Forelimb muscle (tissue), 1 donor: ENCODE measurements at regions not wholly inside any gene's neighbourhood (a gene's known extent, or its start where the extent isn't known, plus 50 kb on each side); places are given as distances from the start of the nearest gene placed in this dataset.

ENCODE experiments used
- DNase-seq: peaks from one replicate; pipeline ENCODE4 v3.0.0-alpha.2; 2013; ENCODE audit warnings: low read depth

DNA sequence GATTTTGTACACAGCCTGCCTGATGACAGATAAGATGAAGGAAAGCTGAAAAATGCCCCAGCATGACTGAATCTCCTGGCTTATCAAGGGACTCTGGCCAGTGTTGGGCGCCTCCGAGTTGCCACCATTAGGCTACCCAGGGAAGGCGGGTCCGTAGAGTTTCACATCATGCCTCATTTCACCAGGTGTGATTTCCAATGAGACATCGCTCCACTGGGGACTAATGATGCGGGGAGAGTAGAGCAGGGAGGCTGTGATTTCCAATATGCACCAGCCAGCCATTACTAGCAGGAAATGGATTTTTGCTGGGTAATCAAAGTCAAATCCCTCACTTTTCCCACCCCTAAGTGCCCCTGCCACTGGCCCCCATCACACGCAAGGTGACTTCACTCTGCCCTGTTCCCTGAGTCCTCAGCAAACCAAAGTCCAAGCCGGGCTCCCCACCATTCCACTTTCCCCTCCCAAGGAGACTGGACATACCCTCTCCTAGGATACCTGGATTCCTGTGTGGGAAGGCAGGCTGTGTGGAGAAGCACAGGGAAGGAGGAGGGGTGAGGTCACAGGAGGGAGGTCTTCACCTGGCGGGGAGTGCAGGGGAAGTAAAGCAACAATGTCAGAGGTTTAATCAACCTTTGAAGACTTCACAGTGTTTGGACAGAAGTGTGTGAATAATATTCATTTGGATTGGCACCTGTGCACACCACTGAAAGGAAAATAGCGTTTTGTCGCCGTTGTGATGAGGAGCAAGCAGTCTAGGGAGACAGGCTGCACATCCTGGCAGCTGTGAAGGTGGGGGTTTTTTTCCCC lies 613.3 kb upstream of the CADM1 start:
- no peak for DNase-seq

DNA sequence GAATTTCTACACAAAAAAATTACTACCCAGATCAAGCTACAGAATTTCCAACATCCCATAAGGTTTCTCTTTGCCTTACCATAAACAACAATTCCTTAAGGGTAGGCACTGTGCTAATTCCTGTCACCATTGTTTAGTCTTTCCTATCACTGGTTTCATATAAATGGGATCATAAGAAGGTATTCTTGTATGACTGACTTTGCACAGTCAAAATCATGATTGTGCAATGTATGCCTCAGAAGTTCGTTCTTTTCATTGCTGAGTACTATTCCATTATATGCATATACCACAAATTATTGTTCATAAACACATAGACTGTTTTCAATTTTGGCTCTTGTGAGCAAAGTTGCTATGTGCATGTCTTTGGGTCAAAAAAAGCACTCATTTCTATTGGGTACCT lies 611.6 kb upstream of the CADM1 start:
- DNase-seq = no peak

DNA sequence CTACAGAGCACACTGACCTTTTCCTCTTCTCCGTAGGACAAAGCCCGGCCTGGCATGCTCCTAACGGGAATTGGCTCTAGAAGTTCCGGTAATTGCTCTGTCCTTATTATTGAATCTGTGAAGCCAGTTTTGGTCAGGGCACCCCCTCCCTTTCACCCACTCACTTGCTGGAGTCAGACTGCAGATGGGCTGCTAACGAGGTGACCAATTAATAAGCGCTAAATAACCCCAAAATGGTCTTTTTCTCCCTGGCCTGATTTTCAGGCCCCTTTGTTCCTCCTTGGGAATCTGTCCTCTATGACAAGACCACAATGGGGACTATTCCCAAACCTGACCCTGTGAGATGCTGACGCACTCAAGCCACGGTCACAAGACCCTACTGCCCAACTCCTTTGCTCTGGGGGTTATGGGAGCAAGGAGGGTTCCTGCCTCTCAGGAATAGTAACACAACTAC lies 610.0 kb upstream of the CADM1 start:
- DNase-seq = no peak

DNA sequence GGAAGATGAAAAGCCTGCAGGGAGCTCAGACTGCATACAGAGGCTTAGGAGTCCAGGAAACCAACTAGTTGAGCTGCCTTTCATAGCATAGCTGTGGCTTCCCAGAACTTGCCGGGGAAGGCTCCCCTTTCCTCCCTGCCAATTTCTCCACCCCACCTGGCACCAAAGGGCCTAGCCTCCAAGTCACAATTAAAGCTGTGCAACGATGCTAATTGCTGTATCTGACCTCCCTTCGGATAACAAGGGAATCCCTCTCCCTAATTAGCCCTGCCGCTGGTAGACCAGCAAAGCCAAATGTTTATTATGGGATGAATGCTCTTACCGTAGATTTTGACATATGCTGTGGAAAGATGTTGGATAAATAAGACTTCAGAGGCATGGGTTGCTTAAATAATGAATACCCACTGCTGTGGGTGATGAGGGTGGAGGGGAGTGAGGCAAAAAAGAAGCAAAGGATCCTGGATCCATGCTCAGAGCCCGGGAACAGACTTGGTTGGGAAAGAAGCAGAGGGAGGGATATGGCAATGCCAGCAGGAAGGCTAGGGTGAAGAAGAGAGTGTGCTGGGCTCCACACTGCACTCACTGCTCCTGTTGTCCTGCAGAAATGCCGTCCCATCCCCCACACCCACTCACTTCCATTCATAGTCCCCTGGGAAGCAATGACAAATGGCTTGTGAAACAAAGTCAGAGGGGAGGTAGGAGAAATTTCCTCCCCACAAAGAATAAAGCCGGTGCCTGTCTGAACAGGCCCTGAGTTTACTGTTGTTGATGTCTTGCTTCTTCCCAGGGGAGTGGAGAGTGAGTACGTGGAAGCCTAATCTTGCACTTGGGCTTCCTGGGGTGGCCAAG lies 608.1 kb upstream of the CADM1 start:
- DNase-seq = no peak

DNA sequence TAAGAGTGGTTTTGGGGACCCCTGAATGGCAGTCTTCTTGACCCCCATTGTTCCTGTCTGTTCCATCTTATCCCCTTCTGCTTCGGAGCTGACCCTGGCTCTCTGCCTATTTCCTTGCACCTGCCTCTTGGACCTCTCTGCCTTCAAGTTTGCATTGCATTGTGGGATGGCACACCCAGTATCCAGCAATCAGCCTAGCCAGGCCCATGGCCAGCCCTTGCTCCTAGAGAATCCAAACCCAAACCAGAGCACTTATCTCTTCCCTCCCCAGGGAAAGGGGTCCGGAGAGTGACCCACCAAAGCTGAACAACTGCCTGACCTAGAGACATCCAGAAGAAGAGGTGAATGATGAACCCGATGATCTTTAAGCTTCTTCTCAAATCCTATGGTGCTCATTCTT lies 607.3 kb upstream of the CADM1 start:
- no peak for DNase-seq

DNA sequence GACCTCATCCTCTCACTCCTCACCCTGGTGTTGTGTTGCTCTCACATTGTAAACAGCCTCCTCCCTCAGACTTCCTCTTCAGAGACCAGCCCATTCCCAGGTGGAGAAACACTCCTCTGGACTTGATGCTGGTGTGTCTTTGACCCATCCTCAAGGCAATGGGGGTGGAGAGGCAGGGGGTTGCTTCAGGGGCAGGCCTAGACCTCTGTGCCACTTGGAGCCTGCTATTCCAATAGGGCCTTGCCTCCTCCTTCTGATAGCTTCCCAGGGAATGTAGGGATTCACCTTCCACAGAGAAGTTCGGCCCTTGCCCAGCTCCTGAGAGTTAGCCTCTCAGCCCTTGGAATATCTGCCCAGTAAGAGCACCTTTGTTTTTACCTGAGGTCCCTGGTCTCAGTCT lies 606.6 kb upstream of the CADM1 start:
- DNase-seq = no peak

DNA sequence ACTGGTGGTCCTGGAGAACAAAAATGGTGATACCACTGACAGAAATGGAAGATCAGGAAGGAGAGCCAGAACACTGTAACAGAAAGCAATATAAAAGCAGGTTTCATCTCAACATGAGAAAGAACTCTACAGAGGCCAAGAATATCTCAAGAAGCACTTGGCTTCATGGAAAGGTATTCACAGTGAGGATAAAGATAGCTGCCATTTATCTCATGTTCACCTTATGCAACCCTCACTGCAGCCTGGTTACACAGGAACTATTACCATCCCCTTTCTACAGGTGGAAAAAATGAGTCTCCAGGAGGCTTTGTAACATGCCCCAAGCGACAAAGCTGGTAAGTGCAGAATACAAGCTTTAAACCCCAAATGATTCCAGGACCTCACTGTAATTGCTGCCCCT lies 606.1 kb upstream of the CADM1 start:
- no peak for DNase-seq

DNA sequence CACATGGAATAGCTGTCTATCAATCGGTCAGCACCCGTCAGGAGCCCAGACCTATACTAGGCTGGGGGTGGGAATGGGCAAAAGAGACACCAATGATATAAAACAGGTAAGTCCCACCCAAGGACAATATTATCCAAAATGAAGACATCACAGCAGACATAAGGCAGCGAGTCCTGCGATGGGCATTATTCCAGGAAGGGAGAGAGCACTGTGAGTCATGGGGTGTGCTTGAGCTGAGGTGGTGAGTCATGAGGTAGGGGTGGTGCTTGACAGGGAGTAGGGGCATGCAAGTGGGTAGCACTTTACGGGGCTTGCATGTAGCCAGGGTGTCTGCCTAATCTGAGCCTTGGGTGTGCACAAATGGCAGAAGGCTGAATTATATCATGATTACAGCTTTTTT lies 605.0 kb upstream of the CADM1 start:
- no peak for DNase-seq

DNA sequence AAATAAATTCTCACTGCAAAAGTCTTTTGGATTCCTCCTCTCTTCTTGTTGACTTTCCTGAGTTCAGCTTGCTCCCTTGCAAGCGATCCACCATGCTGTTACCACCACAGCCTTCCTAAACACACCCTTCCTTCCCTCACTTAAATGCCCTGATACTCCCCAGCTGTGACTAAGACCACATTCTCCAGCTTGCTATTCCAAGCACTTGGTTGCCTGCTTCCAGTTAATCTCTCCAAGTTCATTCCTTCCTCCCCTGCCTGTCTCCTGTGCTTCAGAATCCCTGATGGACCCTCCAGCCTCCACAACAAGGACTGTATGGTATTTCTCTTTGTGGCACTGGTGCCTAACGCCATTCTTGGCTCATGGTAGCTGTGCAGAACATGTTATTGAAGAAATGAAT lies 603.9 kb upstream of the CADM1 start:
- DNase-seq = no peak

DNA sequence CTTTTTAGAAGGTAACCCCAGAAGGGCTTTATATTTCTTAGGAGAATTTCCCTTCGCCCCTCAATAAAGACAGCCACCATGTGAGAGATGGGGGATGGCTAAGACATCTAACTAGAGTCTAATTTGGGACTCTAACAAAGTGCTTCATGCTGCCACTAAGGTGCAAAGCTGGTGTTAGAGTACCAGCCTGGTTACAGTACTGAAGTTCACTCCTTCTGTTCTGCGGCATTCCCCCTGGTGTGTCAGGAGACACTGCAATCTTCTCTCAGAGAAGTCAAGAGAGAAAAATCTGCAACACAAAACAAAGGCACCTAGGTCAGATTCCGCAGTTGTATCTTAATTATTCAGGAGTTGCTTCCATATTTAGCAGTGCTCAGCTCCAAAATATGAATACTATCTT lies 603.0 kb upstream of the CADM1 start:
- DNase-seq = no peak

DNA sequence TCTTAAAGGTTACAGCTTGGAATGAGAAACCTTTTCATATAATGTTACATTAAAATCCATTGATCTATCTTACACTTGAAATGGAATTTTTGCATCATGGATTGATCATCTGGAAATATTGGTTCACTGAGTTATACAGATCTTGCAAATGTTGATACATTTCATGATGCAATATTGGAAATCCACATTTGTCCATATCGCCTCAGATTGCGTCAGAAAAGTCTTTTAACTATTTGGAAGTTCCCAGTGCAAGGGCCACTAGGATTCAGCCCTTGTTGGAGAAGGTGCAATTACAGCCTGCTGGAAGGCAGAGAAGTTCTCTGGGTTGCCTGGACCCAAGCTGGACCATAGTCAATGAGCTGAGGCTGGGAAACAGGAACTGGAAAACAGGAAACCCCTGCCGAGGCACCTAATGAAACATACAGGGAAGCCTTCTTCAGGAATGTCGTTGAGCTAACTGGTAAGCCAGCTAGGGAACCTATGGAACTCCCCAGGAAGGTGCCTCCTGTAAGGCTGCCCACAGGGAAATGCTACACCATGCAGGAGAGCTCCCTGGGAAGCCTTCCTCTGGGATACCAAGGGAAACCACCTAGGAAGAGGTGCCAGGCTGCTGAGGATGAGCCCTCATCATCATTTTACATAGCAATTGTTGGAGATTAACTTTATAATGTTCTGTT lies 600.4 kb upstream of the CADM1 start:
- DNase-seq = no peak

DNA sequence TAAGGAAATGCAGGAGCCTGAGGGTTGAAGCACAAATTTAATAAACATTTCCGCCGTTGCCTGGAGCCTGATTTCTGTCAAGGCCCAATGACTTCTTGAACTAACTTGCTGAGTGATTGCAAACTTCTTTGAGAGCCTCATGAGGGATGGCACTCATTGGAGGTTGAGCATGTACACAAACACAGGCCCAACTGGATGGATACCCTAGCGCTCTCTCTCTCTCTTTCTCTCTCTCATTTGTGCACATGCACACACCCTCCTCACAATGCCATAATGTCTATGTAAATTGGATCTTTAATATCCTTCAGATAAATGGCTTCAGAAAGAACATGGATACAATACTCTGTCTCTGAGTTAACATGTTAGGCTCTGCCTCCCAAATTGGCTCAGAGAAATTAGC lies 597.7 kb upstream of the CADM1 start:
- no peak for DNase-seq

DNA sequence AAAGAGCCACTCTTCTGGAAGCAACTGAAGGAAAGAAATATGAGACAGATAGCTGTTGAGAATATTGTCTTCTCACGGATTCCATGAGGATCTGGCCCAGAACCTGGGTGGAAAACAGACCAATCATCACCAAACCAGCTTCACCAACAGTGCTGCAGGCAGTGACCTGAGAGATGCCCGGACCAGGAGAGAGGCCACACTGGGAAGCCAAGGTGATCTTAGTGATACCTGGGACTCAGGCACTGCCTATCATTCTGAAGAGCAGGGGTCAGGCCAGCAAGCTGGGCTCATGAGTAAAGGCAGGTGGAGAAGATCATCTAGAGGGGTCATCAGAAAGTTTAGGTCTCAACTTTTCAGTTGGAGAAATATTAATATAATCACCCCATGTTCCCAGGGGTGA lies 595.8 kb upstream of the CADM1 start:
- DNase-seq = no peak

DNA sequence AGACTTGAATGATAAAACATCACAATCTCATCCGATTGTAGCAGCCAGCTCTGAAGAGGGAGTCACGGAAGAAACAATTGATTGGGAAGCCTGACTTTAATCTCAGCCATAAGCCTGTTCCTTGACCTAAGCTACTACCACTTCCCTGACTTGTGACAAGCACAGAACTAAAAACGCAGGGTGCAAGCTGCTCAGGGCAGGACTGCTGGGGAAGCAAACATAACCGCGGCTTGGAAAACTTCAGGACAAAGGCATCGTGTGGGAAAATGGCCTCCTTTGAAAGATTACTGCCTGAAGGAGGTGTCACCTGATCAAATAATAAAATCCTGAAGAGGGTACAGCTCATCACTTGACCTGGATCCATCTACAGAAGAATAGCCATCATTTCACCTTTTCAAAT lies 595.3 kb upstream of the CADM1 start:
- no peak for DNase-seq

DNA sequence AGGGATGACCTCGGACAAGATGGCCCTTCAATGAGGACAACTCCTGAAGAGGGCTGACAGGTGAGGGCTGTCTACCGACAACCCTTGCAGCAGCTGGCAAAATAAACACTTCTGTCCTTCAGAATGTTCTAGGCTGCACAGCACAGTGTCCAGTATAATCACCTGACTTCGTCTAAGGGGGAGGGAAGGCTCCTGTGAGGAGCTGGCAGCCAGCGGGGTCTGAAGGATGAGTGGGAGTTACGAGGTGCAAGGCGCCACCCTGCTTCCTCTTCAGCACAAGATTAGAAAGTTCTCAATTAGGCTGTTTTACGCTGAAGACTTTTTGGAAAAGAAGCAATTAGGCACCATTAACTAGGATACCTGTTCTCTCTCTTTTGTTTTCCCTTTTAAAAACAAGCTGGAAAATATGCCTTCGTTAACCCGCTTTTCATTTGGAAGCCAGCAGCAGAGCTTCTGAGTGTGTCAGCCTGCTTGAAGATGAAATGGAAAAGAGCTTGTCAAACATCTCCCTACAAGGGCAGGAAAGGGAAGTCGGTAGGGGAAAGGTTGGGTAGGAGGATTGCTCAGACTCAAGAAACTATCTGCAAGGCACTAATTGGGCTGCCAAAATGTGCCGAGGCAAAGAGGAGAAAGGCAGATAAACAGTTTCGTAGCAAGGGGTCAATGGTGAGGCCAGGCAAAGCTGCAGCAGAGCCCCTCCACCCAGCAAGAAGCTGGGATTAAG lies 592.2 kb upstream of the CADM1 start:
- no peak for DNase-seq

DNA sequence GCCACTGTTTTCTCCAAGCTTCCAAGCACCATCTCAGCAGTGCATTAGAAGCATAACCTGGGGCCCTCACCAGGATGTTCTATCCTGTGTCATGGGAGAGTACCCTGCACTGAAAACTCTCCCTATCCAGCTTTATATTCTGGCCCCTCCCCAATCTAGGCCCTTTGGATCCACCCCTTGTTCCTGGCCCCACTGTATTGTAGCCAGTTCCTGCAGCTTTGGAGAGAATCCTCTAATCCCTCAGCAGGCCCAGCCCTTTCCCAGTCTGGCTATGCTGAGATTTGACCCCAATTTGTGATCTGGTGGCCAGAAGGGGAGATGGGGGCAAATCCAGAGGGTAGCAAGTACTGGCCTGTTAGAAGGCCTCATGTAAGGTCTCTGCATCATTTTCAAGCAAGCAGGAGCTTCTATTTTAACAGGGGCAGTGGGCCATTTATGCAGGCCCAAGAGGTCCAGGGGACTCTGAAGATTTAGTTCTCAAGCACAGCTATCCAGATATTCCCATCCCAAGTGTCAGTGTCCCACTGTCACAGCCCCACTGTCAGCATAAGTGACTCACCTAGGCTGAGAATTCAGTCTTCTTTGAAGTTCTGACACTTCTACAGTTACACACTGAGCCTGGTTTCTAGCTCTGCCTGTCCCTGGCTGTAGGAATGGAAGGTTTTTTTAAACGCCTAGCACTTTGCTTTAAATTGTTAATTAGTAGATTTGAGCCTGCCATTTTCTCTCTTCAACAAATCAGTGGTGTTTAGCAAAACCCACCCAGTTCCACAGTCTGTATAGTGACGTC lies 589.5 kb upstream of the CADM1 start:
- no peak for DNase-seq

DNA sequence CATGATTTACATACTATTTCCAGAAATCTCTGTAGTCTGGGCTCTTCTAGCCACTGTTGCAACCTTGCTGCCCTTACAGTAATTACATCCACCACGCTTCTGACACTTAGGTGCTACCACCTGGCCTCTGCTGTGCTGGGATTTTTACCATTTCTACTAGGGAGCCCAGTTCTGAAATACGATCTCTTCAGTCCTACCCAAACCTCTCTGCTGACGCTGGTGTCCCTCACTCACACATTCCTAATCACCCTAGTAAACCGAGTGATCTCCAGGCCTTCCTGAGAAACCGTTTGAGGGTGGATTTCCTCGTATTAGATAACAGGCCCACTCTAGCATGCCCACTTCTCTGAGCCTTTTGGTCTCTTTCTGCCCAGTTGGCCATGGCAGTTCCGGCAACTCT lies 588.9 kb upstream of the CADM1 start:
- no peak for DNase-seq

DNA sequence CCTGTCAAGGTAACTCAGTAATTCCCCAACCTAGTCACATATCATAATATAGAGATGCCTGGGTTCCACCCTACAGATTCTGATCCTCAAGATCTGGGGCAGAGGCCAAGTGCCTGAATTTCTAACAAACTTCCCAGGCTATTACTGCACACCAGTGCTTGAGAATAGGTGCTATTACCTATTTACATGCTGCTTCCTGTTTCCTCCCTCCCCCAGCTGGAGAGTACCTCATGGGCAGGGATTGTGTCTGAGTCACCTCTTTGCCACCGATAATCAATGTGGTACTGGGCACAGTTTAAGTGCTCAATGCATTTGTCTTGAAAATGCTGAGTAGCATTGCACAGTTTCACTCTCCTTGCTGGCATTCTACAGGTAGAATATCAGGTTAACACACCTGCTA lies 582.2 kb upstream of the CADM1 start:
- no peak for DNase-seq

DNA sequence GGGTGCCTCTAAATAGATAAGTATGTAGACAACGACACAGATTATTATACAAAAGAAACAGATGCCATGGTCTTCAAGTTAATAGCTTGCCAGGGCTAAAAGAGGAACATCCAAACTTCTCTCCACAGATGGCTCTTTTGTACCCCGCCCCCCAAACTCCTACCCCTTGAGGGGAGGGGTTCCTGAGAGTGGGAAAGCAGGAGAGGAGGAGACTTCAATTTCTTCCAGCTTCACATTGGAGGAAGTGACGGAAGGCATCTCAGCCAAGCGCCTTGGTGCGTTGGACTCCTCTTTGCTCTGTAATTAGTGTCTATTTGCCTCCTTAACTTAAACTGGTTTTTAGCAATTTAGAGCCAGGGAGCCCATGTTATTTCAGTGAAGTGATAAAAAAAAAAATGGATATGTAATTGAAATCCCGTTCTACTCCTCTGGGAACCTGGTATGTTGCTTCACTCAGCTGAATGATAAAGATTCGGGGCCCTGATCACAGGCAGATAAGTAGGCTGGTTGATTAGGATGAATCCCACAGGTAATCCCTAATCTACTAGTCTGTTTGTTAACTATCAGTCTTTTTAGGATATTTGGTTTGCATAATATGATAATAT lies 580.9 kb upstream of the CADM1 start:
- DNase-seq = no peak

DNA sequence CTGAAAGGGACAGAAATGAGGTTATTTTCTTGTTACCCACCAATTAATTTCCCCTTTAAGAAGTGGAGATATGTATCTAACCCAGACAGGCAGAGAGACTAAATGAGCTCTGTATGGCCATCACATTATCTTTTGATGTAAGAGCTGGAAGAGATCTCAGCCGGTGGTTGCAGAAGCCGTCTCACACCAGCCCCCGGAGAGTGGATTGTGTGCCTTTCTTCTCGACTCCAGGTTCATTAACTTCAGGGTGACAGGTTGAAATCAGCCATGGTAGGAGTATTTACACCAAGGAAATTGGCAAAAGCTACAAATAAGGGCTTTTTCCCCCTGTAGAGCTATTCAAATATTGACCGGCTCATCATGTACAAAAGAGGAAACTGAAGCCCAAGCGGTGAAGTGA lies 580.3 kb upstream of the CADM1 start:
- DNase-seq = no peak

DNA sequence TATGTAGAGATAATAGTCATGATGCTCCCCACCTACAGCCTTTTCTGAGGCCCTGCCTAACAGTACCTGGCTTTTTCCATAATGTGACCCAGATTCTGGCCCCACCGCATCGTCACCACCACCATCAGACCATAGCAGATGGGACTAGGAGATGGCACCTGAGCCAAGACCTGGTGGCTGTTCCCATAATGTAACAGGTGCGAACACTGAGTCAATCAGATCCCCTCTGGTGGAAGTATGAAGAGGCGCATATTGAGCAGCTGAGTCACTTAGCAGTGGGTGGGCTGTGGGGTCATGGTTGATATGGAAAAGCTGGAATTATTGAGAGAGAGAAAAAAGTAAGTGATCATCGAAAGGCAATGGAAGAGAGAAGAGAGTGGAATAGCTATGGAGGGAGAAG lies 578.0 kb upstream of the CADM1 start:
- DNase-seq = no peak
